ENCODE measurements at regions not wholly inside any gene's neighbourhood (a gene's known extent, or its start where the extent isn't known, plus 50 kb on each side); places are given as distances from the start of the nearest gene placed in this dataset.

DNA sequence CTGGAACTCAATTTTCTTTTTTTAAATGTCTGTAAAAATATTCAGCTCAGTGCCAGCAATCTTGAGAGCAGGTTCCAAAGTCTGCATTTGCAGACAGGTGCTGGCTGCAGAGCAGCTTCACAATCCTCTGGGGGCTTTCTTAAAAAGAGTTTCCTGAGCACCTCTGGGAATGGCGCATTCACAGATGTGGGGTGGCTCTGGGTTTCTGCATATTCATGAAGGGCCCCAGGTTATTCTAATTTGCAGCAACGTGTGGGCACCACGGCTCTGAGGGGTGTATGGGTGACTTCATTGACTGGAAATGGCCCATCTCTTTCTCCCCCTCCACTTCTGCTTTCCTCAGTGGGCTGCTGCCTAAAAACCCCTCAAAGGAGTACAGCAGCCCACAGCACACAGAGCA lies 225.0 kb upstream of the APCDD1 start:
- Histone ChIP-seq H3K56ac (ENCODE audit: insufficient read length, low read depth, low read length) (no peak overlapping the region), H3K23ac (ENCODE audit: insufficient read length, low read depth, low read length) (no peak overlapping the region), H3K14ac (ENCODE audit: insufficient read depth, low read length) (no peak overlapping the region), H4K8ac (replicated peaks; ENCODE audit: insufficient read length, low read depth, low read length) (no peak overlapping the region), H4K5ac (ENCODE audit: insufficient read length, low read depth, low read length) (no peak overlapping the region), H2BK5ac (ENCODE audit: insufficient read length, low read length) (no peak overlapping the region), H2BK12ac (ENCODE audit: insufficient read length, low read depth, low read length) (no peak overlapping the region), H3K23me2 (ENCODE audit: insufficient read length, low read depth, low read length, poor library complexity, severe bottlenecking) (no peaks in the 10 kb centered on the region), H3T11ph (ENCODE audit: low read length) (no peak overlapping the region), H3K9ac (ENCODE audit: extremely low read depth, insufficient read length, low read length) (no peak overlapping the region), H3K27ac (ENCODE audit: insufficient read length, low read depth, low read length) (no peak overlapping the region), H3K4me2 (ENCODE audit: insufficient read depth, insufficient read length, low read length) (no peak overlapping the region), H2BK120ac (ENCODE audit: low read depth, low read length, poor library complexity, severe bottlenecking) (no peak overlapping the region), H3K4me1 (ENCODE audit: insufficient read depth, low read length) (no peaks in the 10 kb centered on the region), H3K18ac (ENCODE audit: insufficient read length, low read depth, low read length) (no peak overlapping the region), H2BK15ac (ENCODE audit: low read depth, low read length) (no peak overlapping the region), H2AK5ac (ENCODE audit: insufficient read length, low read length) (no peak overlapping the region), H4K20me1 (ENCODE audit: control insufficient read depth, insufficient read depth, insufficient read length) (no peaks in the 10 kb centered on the region), H3K4ac (ENCODE audit: low read depth, low read length) (no peak overlapping the region), H2AFZ (ENCODE audit: low read length) (no peak overlapping the region), H3K9me3 (ENCODE audit: control insufficient read depth, low read depth, low read length) (peaks cover 10% of the 10 kb centered on the region), H3K27me3 (ENCODE audit: insufficient read depth, low read length) (no peaks in the 10 kb centered on the region), H3K79me2 (ENCODE audit: insufficient read depth, low read length) (no peaks in the 10 kb centered on the region), H3K79me1 (ENCODE audit: insufficient read depth, low read depth, low read length, poor library complexity, severe bottlenecking) (no peaks in the 10 kb centered on the region), H4K91ac (ENCODE audit: insufficient read length, low read depth, low read length) (no peak overlapping the region), H2BK20ac (ENCODE audit: low read depth, low read length, poor library complexity, severe bottlenecking) (no peak overlapping the region)
- H3K27ac Mint-ChIP-seq, result no peak overlapping the region
- H3K4me1 Mint-ChIP-seq, result peaks cover 9 to 12% of the 10 kb centered on the region in 2 experiments; a peak in 3 of 4 replicates
- DNase-seq, result no peak
- no CpG with 5 or more reads among the region's 3 CpGs for WGBS (ENCODE audit: extremely low coverage, insufficient read length, low lambda C conversion rate)
- peaks cover 4% of the 10 kb centered on the region; the same call in 1 of the 2 replicates for H3K27me3 Mint-ChIP-seq (ENCODE audit: low read depth)
- H3K36me3 Mint-ChIP-seq (ENCODE audit: insufficient read depth in 1 of 3, low read depth in 3 of 3), result peaks cover 12 to 30% (median 12%) of the 10 kb centered on the region in 3 experiments
- H3K9me3 Mint-ChIP-seq, result peaks cover 31 to 42% of the 10 kb centered on the region in 2 experiments
- TF ChIP-seq, protein P1, sequence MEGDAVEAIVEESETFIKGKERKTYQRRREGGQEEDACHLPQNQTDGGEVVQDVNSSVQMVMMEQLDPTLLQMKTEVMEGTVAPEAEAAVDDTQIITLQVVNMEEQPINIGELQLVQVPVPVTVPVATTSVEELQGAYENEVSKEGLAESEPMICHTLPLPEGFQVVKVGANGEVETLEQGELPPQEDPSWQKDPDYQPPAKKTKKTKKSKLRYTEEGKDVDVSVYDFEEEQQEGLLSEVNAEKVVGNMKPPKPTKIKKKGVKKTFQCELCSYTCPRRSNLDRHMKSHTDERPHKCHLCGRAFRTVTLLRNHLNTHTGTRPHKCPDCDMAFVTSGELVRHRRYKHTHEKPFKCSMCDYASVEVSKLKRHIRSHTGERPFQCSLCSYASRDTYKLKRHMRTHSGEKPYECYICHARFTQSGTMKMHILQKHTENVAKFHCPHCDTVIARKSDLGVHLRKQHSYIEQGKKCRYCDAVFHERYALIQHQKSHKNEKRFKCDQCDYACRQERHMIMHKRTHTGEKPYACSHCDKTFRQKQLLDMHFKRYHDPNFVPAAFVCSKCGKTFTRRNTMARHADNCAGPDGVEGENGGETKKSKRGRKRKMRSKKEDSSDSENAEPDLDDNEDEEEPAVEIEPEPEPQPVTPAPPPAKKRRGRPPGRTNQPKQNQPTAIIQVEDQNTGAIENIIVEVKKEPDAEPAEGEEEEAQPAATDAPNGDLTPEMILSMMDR (conservative IDR thresholded peaks at IDR 0.05), result no peak
- H3K4me3 Mint-ChIP-seq, result no peak overlapping the region

All from H9 (cell line).